Thymus (tissue), 11 donors: ENCODE measurements at regions not wholly inside any gene's neighbourhood (a gene's known extent, or its start where the extent isn't known, plus 50 kb on each side); places are given as distances from the start of the nearest gene placed in this dataset.

Experiments used
- DNase-seq, 9 donors: peaks; one replicate each; pipeline ENCODE4 v3.0.0-alpha.2; 2013; ENCODE audit warnings: low spot score in 9 of 9, low read depth in 6 of 9, missing footprints in 1 of 9
- H3K27ac ChIP-seq, 2 donors: one replicate each; pipeline ENCODE4 v1.5.1; 2013; ENCODE audit warnings: control low read depth in 1 of 2, low read depth in 1 of 2, low read length in 1 of 2, mild to moderate bottlenecking in 1 of 2, moderate library complexity in 1 of 2
- H3K27me3 ChIP-seq, 2 donors: one replicate each; pipeline ENCODE4 v1.5.1; 2013; ENCODE audit warnings: low read length in 1 of 2; ENCODE audit not compliant: control insufficient read depth in 2 of 2, insufficient read depth in 1 of 2
- H3K36me3 ChIP-seq, 2 donors: one replicate each; pipeline ENCODE4 v1.5.1; 2013; ENCODE audit warnings: low read length in 1 of 2, mild to moderate bottlenecking in 1 of 2, moderate library complexity in 1 of 2; ENCODE audit not compliant: control insufficient read depth in 2 of 2, insufficient read depth in 2 of 2
- H3K4me1 ChIP-seq, 2 donors: one replicate each; pipeline ENCODE4 v1.5.1; 2013; ENCODE audit warnings: low read length in 2 of 2; ENCODE audit not compliant: control insufficient read depth in 2 of 2, insufficient read depth in 2 of 2
- H3K4me3 ChIP-seq, 2 donors: one replicate each; pipeline ENCODE4 v1.5.1; 2013; ENCODE audit warnings: low read length in 2 of 2, control low read depth in 1 of 2, mild to moderate bottlenecking in 1 of 2
- H3K9me3 ChIP-seq, 2 donors: one replicate each; pipeline ENCODE4 v1.5.1; 2013; ENCODE audit warnings: low read length in 1 of 2, mild to moderate bottlenecking in 1 of 2; ENCODE audit not compliant: control insufficient read depth in 2 of 2, insufficient read depth in 1 of 2
- WGBS: extraction: QIAGEN DNeasy Blood & Tissue Kit; methylation state at CpG from one replicate; pipeline ENCODE4 v1.1.7; 2013; 5-methylcytosine and 5-hydroxymethylcytosine counted together
- donor health status: healthy.

- 98% methylated on average over 5 of the region's 5 CpGs for WGBS
Measured at GRCh38 chr16:72558501-72558900, 386.5 kb upstream of the PMFBP1 start.

GRCh38 chr16:72554935-72555334, 383.0 kb upstream of the PMFBP1 start:
- Histone ChIP-seq H3K9me3 (no peaks in the 10 kb centered on the region), H3K4me1 (no peaks in the 10 kb centered on the region), H3K36me3 (no peaks in the 10 kb centered on the region), H3K27me3 (no peaks in the 10 kb centered on the region), H3K27ac (no peak overlapping the region), H3K4me3 (no peak overlapping the region)
- 99% methylated on average over 6 of the region's 6 CpGs for WGBS
- no peak for DNase-seq

More at GRCh38 chr16:72558501-72558900, 386.5 kb upstream of the PMFBP1 start:
- Histone ChIP-seq H3K27ac (no peak overlapping the region), H3K36me3 (no peaks in the 10 kb centered on the region), H3K4me1 (no peaks in the 10 kb centered on the region), H3K27me3 (no peaks in the 10 kb centered on the region), H3K4me3 (no peak overlapping the region), H3K9me3 (no peaks in the 10 kb centered on the region)
- no peak for DNase-seq

GRCh38 chr16:72552654-72553053, 380.7 kb upstream of the PMFBP1 start:
- DNase-seq: no peak
- no peak overlapping the region for H3K4me3 ChIP-seq
- no peaks in the 10 kb centered on the region for H3K36me3 ChIP-seq
- H3K27ac ChIP-seq: no peak overlapping the region
- H3K4me1 ChIP-seq: no peaks in the 10 kb centered on the region
- no peaks in the 10 kb centered on the region for H3K9me3 ChIP-seq
- no peaks in the 10 kb centered on the region for H3K27me3 ChIP-seq

- DNase-seq: no peak
- Histone ChIP-seq H3K27ac (no peak overlapping the region), H3K4me1 (no peaks in the 10 kb centered on the region), H3K9me3 (no peaks in the 10 kb centered on the region), H3K36me3 (no peaks in the 10 kb centered on the region), H3K27me3 (no peaks in the 10 kb centered on the region), H3K4me3 (no peak overlapping the region)
- 99% methylated on average over 1 of the region's 1 CpG for WGBS
Measured at GRCh38 chr16:72551649-72552048, 379.7 kb upstream of the PMFBP1 start.

- 96% methylated on average over 2 of the region's 2 CpGs for WGBS
- no peaks in the 10 kb centered on the region for H3K27me3 ChIP-seq
- no peak for DNase-seq
Measured at GRCh38 chr16:72549878-72550277, 377.9 kb upstream of the PMFBP1 start.

GRCh38 chr16:72542102-72542501, 370.1 kb upstream of the PMFBP1 start:
- Histone ChIP-seq H3K4me1 (no peaks in the 10 kb centered on the region), H3K27ac (no peak overlapping the region), H3K4me3 (no peak overlapping the region), H3K27me3 (no peaks in the 10 kb centered on the region), H3K36me3 (no peaks in the 10 kb centered on the region), H3K9me3 (no peaks in the 10 kb centered on the region)
- WGBS: 98% methylated on average over 2 of the region's 2 CpGs
- DNase-seq: no peak

More at GRCh38 chr16:72549878-72550277, 377.9 kb upstream of the PMFBP1 start:
- no peaks in the 10 kb centered on the region for H3K9me3 ChIP-seq
- no peaks in the 10 kb centered on the region for H3K4me1 ChIP-seq
- no peak overlapping the region for H3K4me3 ChIP-seq
- H3K27ac ChIP-seq: no peak overlapping the region
- H3K36me3 ChIP-seq: no peaks in the 10 kb centered on the region

GRCh38 chr16:72537664-72538063, 365.7 kb upstream of the PMFBP1 start:
- no peaks in the 10 kb centered on the region for H3K27me3 ChIP-seq
- no peaks in the 10 kb centered on the region for H3K4me1 ChIP-seq
- no peaks in the 10 kb centered on the region for H3K9me3 ChIP-seq
- no peak for DNase-seq
- H3K36me3 ChIP-seq: no peaks in the 10 kb centered on the region
- H3K27ac ChIP-seq: no peak overlapping the region
- no peak overlapping the region for H3K4me3 ChIP-seq

GRCh38 chr16:72536723-72537435, 364.9 kb upstream of the PMFBP1 start:
- no peaks in the 10 kb centered on the region for H3K36me3 ChIP-seq
- no peak overlapping the region for H3K4me3 ChIP-seq
- no peak for DNase-seq
- H3K4me1 ChIP-seq: no peaks in the 10 kb centered on the region
- no peak overlapping the region for H3K27ac ChIP-seq
- WGBS: 72% methylated on average over 2 of the region's 2 CpGs
- H3K27me3 ChIP-seq: no peaks in the 10 kb centered on the region
- H3K9me3 ChIP-seq: no peaks in the 10 kb centered on the region

- H3K27ac ChIP-seq: no peak overlapping the region
- no peaks in the 10 kb centered on the region for H3K9me3 ChIP-seq
- no peaks in the 10 kb centered on the region for H3K36me3 ChIP-seq
- DNase-seq: no peak
- H3K4me3 ChIP-seq: no peak overlapping the region
- no peaks in the 10 kb centered on the region for H3K27me3 ChIP-seq
- H3K4me1 ChIP-seq: no peaks in the 10 kb centered on the region
- 97% methylated on average over 9 of the region's 9 CpGs for WGBS
Measured at GRCh38 chr16:72532906-72533410, 361.0 kb upstream of the PMFBP1 start.
